ENCODE measurements at regions not wholly inside any gene's neighbourhood (a gene's known extent, or its start where the extent isn't known, plus 50 kb on each side); places are given as distances from the start of the nearest gene placed in this dataset.
"Not testable (repeated sequence)": the region's sequence is repeated elsewhere in the genome, so short reads cannot be mapped to it uniquely, and the experiment has no call there.

DNA sequence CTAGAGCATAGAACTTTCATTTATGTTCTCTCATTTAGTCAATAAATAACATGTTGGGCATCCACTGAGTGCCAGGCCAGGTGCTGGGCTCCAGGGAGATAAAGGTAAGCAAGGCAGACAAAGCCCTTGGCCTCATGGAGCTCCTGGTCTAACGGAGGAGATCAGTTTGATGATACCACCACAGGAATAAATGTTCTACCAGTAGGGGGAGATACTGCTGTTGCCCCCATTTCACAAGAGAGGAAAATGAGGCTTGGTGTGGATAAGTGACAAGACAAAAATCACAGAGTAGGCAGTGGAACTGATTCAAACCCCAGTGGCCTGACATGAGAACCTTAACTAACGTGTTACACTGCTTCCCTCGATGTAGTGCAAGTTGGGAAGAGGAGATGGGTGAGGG lies 80.4 kb upstream of the ERCC4 start:
- Histone ChIP-seq H3K4me3 (ENCODE audit: low read depth in 1 of 2, low read length in 2 of 2) (no peak overlapping the region), H3K27ac (ENCODE audit: low read depth in 2 of 2, low read length in 1 of 2) (no peak overlapping the region), H3K4me1 (ENCODE audit: control insufficient read depth in 2 of 2, insufficient read depth in 2 of 2, low read length in 1 of 2) (no peaks in the 10 kb centered on the region), H3K27me3 (ENCODE audit: control insufficient read depth in 1 of 2, insufficient read depth in 2 of 2, low read length in 2 of 2) (no peaks in the 10 kb centered on the region), H3K36me3 (ENCODE audit: control insufficient read depth in 2 of 2, insufficient read depth in 2 of 2, low read length in 1 of 2) (no peaks in the 10 kb centered on the region), H3K9me3 (ENCODE audit: control insufficient read depth in 2 of 2, insufficient read depth in 1 of 2, low read depth in 1 of 2, low read length in 1 of 2) (no peaks in the 10 kb centered on the region)
- WGBS, 2 donors = 83 to 84% methylated on average over 3 of the region's 3 CpGs

- Histone ChIP-seq H3K27ac (ENCODE audit: low read depth in 2 of 2, low read length in 1 of 2) (no peak overlapping the region), H3K36me3 (ENCODE audit: control insufficient read depth in 2 of 2, insufficient read depth in 2 of 2, low read length in 1 of 2) (no peaks in the 10 kb centered on the region), H3K27me3 (ENCODE audit: control insufficient read depth in 1 of 2, insufficient read depth in 2 of 2, low read length in 2 of 2) (no peaks in the 10 kb centered on the region), H3K4me1 (ENCODE audit: control insufficient read depth in 2 of 2, insufficient read depth in 2 of 2, low read length in 1 of 2) (no peaks in the 10 kb centered on the region), H3K4me3 (ENCODE audit: low read depth in 1 of 2, low read length in 2 of 2) (no peak overlapping the region), H3K9me3 (ENCODE audit: control insufficient read depth in 2 of 2, insufficient read depth in 1 of 2, low read depth in 1 of 2, low read length in 1 of 2) (no peaks in the 10 kb centered on the region)
- WGBS, 2 donors = 77 to 80% methylated on average over 2 of the region's 2 CpGs
Measured at GRCh38 chr16:13845232-13845631, 74.7 kb upstream of the ERCC4 start.

GRCh38 chr16:13848795-13849194 lies 71.2 kb upstream of the ERCC4 start:
- Histone ChIP-seq H3K4me3 (ENCODE audit: low read depth in 1 of 2, low read length in 2 of 2) (no peak overlapping the region), H3K27me3 (ENCODE audit: control insufficient read depth in 1 of 2, insufficient read depth in 2 of 2, low read length in 2 of 2) (no peaks in the 10 kb centered on the region), H3K27ac (ENCODE audit: low read depth in 2 of 2, low read length in 1 of 2) (no peak overlapping the region), H3K4me1 (ENCODE audit: control insufficient read depth in 2 of 2, insufficient read depth in 2 of 2, low read length in 1 of 2) (no peaks in the 10 kb centered on the region), H3K36me3 (ENCODE audit: control insufficient read depth in 2 of 2, insufficient read depth in 2 of 2, low read length in 1 of 2) (no peaks in the 10 kb centered on the region), H3K9me3 (ENCODE audit: control insufficient read depth in 2 of 2, insufficient read depth in 1 of 2, low read depth in 1 of 2, low read length in 1 of 2) (no peaks in the 10 kb centered on the region)
- WGBS, 2 donors = 62 to 75% methylated on average over 2 of the region's 2 CpGs

DNA sequence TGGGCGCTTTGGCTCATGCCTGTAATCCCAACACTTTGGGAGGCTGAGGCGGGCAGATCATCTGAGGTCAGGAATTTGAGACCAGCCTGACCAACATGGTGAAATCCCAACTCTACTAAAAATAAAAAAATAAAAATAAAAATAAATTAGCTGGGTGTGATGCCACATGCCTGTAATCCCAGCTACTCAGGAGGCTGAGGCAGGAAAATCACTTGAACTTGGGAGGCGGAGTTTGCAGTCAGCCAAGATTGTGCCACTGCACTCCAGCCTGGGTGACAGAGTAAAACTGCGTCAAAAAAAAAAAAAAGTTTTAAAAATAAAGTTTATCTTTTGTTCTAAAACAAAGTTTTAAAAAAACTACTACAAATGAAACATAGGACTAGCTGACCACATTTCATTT lies 69.8 kb upstream of the ERCC4 start:
- not testable (repeated sequence) for H3K36me3 ChIP-seq (ENCODE audit: control insufficient read depth in 2 of 2, insufficient read depth in 2 of 2, low read length in 1 of 2); H3K4me1 ChIP-seq (ENCODE audit: control insufficient read depth in 2 of 2, insufficient read depth in 2 of 2, low read length in 1 of 2); H3K27me3 ChIP-seq (ENCODE audit: control insufficient read depth in 1 of 2, insufficient read depth in 2 of 2, low read length in 2 of 2); H3K4me3 ChIP-seq (ENCODE audit: low read depth in 1 of 2, low read length in 2 of 2); H3K27ac ChIP-seq (ENCODE audit: low read depth in 2 of 2, low read length in 1 of 2); H3K9me3 ChIP-seq (ENCODE audit: control insufficient read depth in 2 of 2, insufficient read depth in 1 of 2, low read depth in 1 of 2, low read length in 1 of 2)
- 94 to 96% methylated on average over 4 of the region's 4 CpGs for WGBS, 2 donors

- Histone ChIP-seq H3K27me3 (ENCODE audit: control insufficient read depth in 1 of 2, insufficient read depth in 2 of 2, low read length in 2 of 2) (no peaks in the 10 kb centered on the region), H3K36me3 (ENCODE audit: control insufficient read depth in 2 of 2, insufficient read depth in 2 of 2, low read length in 1 of 2) (no peaks in the 10 kb centered on the region), H3K4me1 (ENCODE audit: control insufficient read depth in 2 of 2, insufficient read depth in 2 of 2, low read length in 1 of 2) (no peaks in the 10 kb centered on the region), H3K27ac (ENCODE audit: low read depth in 2 of 2, low read length in 1 of 2) (no peak overlapping the region), H3K9me3 (ENCODE audit: control insufficient read depth in 2 of 2, insufficient read depth in 1 of 2, low read depth in 1 of 2, low read length in 1 of 2) (no peaks in the 10 kb centered on the region), H3K4me3 (ENCODE audit: low read depth in 1 of 2, low read length in 2 of 2) (no peak overlapping the region)
- 85 to 89% methylated on average over 5 of the region's 5 CpGs for WGBS, 2 donors
Measured at GRCh38 chr16:13852827-13853226, 67.1 kb upstream of the ERCC4 start.

- WGBS, 2 donors = 53 to 61% methylated on average over 2 of the region's 2 CpGs
- Histone ChIP-seq H3K36me3 (ENCODE audit: control insufficient read depth in 2 of 2, insufficient read depth in 2 of 2, low read length in 1 of 2) (no peaks in the 10 kb centered on the region), H3K4me3 (ENCODE audit: low read depth in 1 of 2, low read length in 2 of 2) (no peak overlapping the region), H3K27ac (ENCODE audit: low read depth in 2 of 2, low read length in 1 of 2) (no peak overlapping the region), H3K27me3 (ENCODE audit: control insufficient read depth in 1 of 2, insufficient read depth in 2 of 2, low read length in 2 of 2) (no peaks in the 10 kb centered on the region), H3K4me1 (ENCODE audit: control insufficient read depth in 2 of 2, insufficient read depth in 2 of 2, low read length in 1 of 2) (no peaks in the 10 kb centered on the region), H3K9me3 (ENCODE audit: control insufficient read depth in 2 of 2, insufficient read depth in 1 of 2, low read depth in 1 of 2, low read length in 1 of 2) (no peaks in the 10 kb centered on the region)
Measured at GRCh38 chr16:13856398-13856797, 63.6 kb upstream of the ERCC4 start.

GRCh38 chr16:13856811-13857511 lies 63.0 kb upstream of the ERCC4 start:
- Histone ChIP-seq H3K27ac (ENCODE audit: low read depth in 2 of 2, low read length in 1 of 2) (no peak overlapping the region), H3K36me3 (ENCODE audit: control insufficient read depth in 2 of 2, insufficient read depth in 2 of 2, low read length in 1 of 2) (no peaks in the 10 kb centered on the region), H3K4me3 (ENCODE audit: low read depth in 1 of 2, low read length in 2 of 2) (no peak overlapping the region), H3K4me1 (ENCODE audit: control insufficient read depth in 2 of 2, insufficient read depth in 2 of 2, low read length in 1 of 2) (no peaks in the 10 kb centered on the region), H3K27me3 (ENCODE audit: control insufficient read depth in 1 of 2, insufficient read depth in 2 of 2, low read length in 2 of 2) (no peaks in the 10 kb centered on the region), H3K9me3 (ENCODE audit: control insufficient read depth in 2 of 2, insufficient read depth in 1 of 2, low read depth in 1 of 2, low read length in 1 of 2) (no peaks in the 10 kb centered on the region)
- 59 to 62% methylated on average over 7 of the region's 7 CpGs for WGBS, 2 donors

GRCh38 chr16:13858873-13859580 lies 60.9 kb upstream of the ERCC4 start:
- no peaks in the 10 kb centered on the region for H3K9me3 ChIP-seq (ENCODE audit: control insufficient read depth in 2 of 2, insufficient read depth in 1 of 2, low read depth in 1 of 2, low read length in 1 of 2)
- H3K4me1 ChIP-seq (ENCODE audit: control insufficient read depth in 2 of 2, insufficient read depth in 2 of 2, low read length in 1 of 2) = no peaks in the 10 kb centered on the region
- H3K27me3 ChIP-seq (ENCODE audit: control insufficient read depth in 1 of 2, insufficient read depth in 2 of 2, low read length in 2 of 2) = no peaks in the 10 kb centered on the region
- H3K36me3 ChIP-seq (ENCODE audit: control insufficient read depth in 2 of 2, insufficient read depth in 2 of 2, low read length in 1 of 2) = no peaks in the 10 kb centered on the region
- 69 to 71% methylated on average over 9 of the region's 9 CpGs for WGBS, 2 donors
- H3K4me3 ChIP-seq (ENCODE audit: low read depth in 1 of 2, low read length in 2 of 2) = no peak overlapping the region
- no peak overlapping the region for H3K27ac ChIP-seq (ENCODE audit: low read depth in 2 of 2, low read length in 1 of 2)

- no peak overlapping the region for H3K4me3 ChIP-seq (ENCODE audit: low read depth in 1 of 2, low read length in 2 of 2)
- H3K4me1 ChIP-seq (ENCODE audit: control insufficient read depth in 2 of 2, insufficient read depth in 2 of 2, low read length in 1 of 2) = no peaks in the 10 kb centered on the region
- H3K27ac ChIP-seq (ENCODE audit: low read depth in 2 of 2, low read length in 1 of 2) = no peak overlapping the region
- no peaks in the 10 kb centered on the region for H3K36me3 ChIP-seq (ENCODE audit: control insufficient read depth in 2 of 2, insufficient read depth in 2 of 2, low read length in 1 of 2)
- 80 to 81% methylated on average over 4 of the region's 4 CpGs for WGBS, 2 donors
- H3K9me3 ChIP-seq (ENCODE audit: control insufficient read depth in 2 of 2, insufficient read depth in 1 of 2, low read depth in 1 of 2, low read length in 1 of 2) = no peaks in the 10 kb centered on the region
- H3K27me3 ChIP-seq (ENCODE audit: control insufficient read depth in 1 of 2, insufficient read depth in 2 of 2, low read length in 2 of 2) = no peaks in the 10 kb centered on the region
Measured at GRCh38 chr16:13863075-13863765, 56.7 kb upstream of the ERCC4 start.
